IPS-20b (cell line): ENCODE measurements at regions not wholly inside any gene's neighbourhood (a gene's known extent, or its start where the extent isn't known, plus 50 kb on each side); places are given as distances from the start of the nearest gene placed in this dataset.

Experiments
- H3K27ac ChIP-seq: one replicate; pipeline ENCODE4 v1.5.1; 2013; ENCODE audit warnings: low read length
- H3K27me3 ChIP-seq: 2 replicates; pipeline ENCODE4 v1.6.1; 2013; ENCODE audit warnings: mild to moderate bottlenecking, low read length, inconsistent platforms; ENCODE audit not compliant: insufficient read depth
- H3K36me3 ChIP-seq: 2 replicates; pipeline ENCODE4 v1.6.1; 2013; ENCODE audit warnings: low read depth, mild to moderate bottlenecking, inconsistent platforms, low read length, moderate library complexity; ENCODE audit not compliant: insufficient read depth
- H3K4me1 ChIP-seq: 2 replicates; pipeline ENCODE4 v1.6.1; 2013; ENCODE audit warnings: mild to moderate bottlenecking, control low read depth, inconsistent platforms, low read length, moderate library complexity; ENCODE audit not compliant: insufficient read depth
- H3K4me3 ChIP-seq: 2 replicates; pipeline ENCODE4 v1.5.1; 2013; ENCODE audit warnings: mild to moderate bottlenecking, low read length, inconsistent platforms
- H3K9ac ChIP-seq: 2 replicates; pipeline ENCODE4 v1.6.1; 2013; ENCODE audit warnings: low read depth, mild to moderate bottlenecking, inconsistent platforms, low read length, moderate library complexity
- H3K9me3 ChIP-seq: 2 replicates; pipeline ENCODE4 v1.6.1; 2013; ENCODE audit warnings: mild to moderate bottlenecking, low read depth, low read length, inconsistent platforms; ENCODE audit not compliant: insufficient read depth

DNA sequence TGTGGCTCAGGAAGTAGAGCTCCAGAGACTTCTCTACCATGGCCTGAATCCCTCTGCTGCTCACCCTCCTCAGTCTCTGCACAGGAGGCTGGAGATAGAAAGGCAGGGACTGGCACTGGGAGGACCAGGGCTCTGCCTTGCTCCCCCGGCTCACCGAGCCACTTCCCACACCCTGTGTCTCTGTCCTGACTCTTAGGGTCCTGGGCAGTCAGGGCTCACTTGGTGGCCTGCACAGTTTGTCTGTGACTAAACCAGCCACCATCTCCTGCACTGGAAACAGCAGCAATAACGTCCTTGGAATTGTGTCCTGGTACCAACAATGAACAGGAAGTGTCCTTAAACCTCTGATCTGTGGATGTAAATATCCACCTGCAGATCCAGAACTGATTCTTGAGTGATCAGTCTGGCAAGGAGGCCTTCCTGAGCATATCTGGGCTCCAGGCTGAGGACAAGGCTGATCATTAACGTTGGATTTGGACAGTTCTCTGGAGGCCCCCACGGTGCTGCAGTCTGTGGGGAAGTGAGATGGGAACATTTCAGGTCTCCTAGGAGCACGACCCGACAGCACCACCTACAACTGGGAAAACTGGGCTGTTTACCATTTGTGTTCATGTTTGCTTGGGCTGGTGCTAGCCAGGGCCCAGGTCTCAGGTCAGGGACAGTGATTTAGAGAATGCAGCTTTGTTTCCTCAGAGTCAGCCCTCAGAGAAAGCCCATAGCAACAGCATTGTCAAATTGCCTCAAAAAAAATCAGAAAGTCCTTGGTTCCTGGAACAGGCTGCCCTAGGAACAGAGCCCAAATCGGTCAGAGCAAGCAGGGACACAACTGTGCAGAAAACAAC lies 82.5 kb downstream of the ZNF280B start:
- no peak overlapping the region for H3K4me3 ChIP-seq
- H3K36me3 ChIP-seq = no peaks in the 10 kb centered on the region
- no peak overlapping the region for H3K27ac ChIP-seq
- no peak overlapping the region for H3K9ac ChIP-seq
- no peaks in the 10 kb centered on the region for H3K4me1 ChIP-seq
- no peaks in the 10 kb centered on the region for H3K9me3 ChIP-seq
- peaks cover 100% of the 10 kb centered on the region for H3K27me3 ChIP-seq

DNA sequence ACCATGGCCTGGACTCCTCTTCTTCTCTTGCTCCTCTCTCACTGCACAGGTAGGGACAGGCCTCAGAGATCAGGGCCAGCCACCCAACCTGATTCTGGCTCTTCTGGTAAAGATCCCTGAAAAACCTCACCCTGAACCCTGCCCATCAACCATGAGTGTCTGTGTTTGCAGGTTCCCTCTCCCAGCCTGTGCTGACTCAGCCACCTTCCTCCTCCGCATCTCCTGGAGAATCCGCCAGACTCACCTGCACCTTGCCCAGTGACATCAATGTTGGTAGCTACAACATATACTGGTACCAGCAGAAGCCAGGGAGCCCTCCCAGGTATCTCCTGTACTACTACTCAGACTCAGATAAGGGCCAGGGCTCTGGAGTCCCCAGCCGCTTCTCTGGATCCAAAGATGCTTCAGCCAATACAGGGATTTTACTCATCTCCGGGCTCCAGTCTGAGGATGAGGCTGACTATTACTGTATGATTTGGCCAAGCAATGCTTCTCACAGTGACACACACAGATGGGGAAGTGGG lies 80.9 kb downstream of the ZNF280B start:
- H3K27ac ChIP-seq = no peak overlapping the region
- peaks cover 100% of the 10 kb centered on the region for H3K27me3 ChIP-seq
- no peaks in the 10 kb centered on the region for H3K36me3 ChIP-seq
- H3K9ac ChIP-seq = no peak overlapping the region
- H3K4me1 ChIP-seq = no peaks in the 10 kb centered on the region
- H3K9me3 ChIP-seq = no peaks in the 10 kb centered on the region
- no peak overlapping the region for H3K4me3 ChIP-seq

DNA sequence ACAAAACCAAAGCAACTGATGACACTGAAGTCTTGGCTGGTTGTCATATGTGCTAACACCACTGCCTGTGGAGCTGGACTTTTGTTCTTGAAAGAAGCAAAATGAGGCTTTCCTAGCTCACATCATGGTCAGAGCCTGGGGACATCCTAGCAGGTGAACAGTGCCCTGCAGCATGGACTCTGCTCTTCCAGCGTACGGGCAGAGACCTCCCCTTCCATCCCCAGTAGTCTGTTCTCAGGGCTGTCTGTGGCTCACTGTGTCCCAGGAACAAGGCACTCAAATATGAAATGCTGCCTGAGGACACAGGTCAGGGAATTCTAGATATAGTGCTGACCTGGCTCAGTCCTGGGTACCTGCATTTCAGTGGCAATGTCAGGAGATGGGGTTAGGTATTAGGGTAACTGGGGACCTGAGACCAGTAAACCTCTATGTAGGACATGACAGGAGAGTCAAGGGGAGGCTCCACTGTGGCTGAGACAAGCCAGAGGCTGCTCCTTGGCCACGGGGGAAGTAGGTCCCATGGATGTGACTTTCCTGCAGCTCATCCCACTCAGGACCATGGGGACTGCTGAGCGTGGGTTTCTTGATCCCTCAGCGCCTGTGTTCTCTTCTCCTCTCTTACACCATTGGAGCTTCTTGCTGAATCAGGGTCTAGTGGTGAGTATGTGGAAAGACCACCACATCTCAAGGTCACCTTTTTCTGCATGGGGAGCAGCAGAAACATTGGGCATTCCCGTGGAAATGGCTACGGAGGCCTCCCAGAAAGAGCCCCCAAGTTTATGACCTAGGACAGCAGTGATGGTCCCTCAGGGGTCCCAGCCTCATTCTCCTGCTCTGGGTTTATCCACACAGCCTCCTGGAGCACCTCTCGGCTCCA lies 80.1 kb downstream of the ZNF280B start:
- Histone ChIP-seq H3K9ac (no peak overlapping the region), H3K4me1 (no peaks in the 10 kb centered on the region), H3K36me3 (no peaks in the 10 kb centered on the region), H3K27me3 (peaks cover 100% of the 10 kb centered on the region), H3K4me3 (no peak overlapping the region), H3K9me3 (no peaks in the 10 kb centered on the region), H3K27ac (no peak overlapping the region)

GRCh38 chr22:22429369-22430108 lies 79.0 kb downstream of the ZNF280B start:
- H3K9me3 ChIP-seq = no peaks in the 10 kb centered on the region
- no peak overlapping the region for H3K4me3 ChIP-seq
- peaks cover 100% of the 10 kb centered on the region for H3K27me3 ChIP-seq
- H3K27ac ChIP-seq = no peak overlapping the region
- H3K4me1 ChIP-seq = no peaks in the 10 kb centered on the region
- H3K36me3 ChIP-seq = no peaks in the 10 kb centered on the region
- H3K9ac ChIP-seq = no peak overlapping the region

- H3K27ac ChIP-seq = no peak overlapping the region
- H3K4me3 ChIP-seq = no peak overlapping the region
- no peaks in the 10 kb centered on the region for H3K36me3 ChIP-seq
- H3K9me3 ChIP-seq = no peaks in the 10 kb centered on the region
- no peaks in the 10 kb centered on the region for H3K4me1 ChIP-seq
- H3K9ac ChIP-seq = no peak overlapping the region
- peaks cover 100% of the 10 kb centered on the region for H3K27me3 ChIP-seq
These were observed 78.3 kb downstream of the ZNF280B start for GRCh38 chr22:22430111-22430820.

DNA sequence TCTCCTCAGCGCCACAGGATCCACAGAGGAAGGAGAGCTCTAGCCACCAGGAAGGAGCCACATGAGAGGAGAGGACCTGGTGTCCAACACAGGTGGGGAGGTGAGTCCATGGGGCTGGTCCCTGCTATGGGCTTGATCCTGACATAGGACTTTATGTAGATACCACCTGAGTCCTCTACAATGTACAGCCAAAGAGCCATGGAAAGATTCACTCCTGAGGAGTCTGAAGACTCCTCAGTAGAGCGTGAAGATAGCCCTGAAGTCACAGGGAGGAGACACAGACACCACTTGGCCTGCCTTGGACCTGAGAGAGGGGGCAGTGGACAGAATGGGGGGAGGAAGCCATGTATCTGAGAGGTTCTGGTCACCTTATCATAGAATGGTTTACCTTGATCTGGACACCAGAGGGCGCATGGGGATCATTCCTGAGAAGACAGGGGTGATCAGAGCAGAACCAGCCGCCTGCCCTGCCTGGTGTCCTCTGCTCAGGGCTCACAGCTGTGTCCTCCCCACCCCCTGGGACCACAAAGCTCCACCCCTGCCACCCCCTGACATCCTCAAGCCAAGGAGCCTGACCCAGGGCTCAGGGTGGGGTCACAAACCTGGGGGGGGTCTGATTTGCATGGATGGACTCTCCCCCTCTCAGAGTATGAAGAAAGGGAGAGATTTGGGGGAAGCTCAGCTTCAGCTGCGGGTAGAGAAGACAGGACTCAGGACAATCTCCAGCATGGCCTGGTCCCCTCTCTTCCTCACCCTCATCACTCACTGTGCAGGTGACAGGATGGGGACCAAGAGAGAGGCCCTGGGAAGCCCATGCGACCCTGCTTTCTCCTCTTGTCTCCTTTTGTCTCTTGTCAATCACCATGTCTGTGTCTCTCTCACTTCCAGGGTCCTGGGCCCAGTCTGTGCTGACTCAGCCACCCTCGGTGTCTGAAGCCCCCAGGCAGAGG lies 77.0 kb downstream of the ZNF280B start:
- no peak overlapping the region for H3K9ac ChIP-seq
- no peaks in the 10 kb centered on the region for H3K36me3 ChIP-seq
- H3K4me1 ChIP-seq = no peaks in the 10 kb centered on the region
- no peaks in the 10 kb centered on the region for H3K9me3 ChIP-seq
- H3K27me3 ChIP-seq = peaks cover 100% of the 10 kb centered on the region
- H3K27ac ChIP-seq = no peak overlapping the region
- no peak overlapping the region for H3K4me3 ChIP-seq

DNA sequence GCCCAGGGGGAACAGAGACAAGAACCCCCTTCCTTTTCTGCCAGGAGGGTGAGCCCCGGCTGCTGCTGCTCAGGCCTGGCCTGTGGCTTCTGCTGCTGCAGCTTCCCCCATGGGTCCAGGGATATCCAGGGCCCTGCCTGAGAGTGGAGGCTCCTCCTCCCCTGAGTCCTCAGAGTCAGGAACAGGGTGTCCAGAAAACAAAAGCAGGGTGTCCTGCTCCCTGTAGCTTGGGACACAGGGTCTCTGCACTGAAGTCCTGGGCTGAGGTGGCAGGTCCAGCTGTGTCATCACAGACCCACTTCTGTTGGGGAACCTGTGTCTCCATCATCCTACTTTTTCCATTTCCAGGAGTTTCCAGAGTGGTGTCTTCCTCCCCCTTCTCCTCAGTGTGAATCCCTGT lies 76.1 kb downstream of the ZNF280B start:
- Histone ChIP-seq H3K4me3 (no peak overlapping the region), H3K9ac (no peak overlapping the region), H3K27me3 (peaks cover 100% of the 10 kb centered on the region), H3K36me3 (no peaks in the 10 kb centered on the region), H3K27ac (no peak overlapping the region), H3K9me3 (peaks cover 6% of the 10 kb centered on the region; the same call in 1 of the 2 replicates), H3K4me1 (no peaks in the 10 kb centered on the region)

DNA sequence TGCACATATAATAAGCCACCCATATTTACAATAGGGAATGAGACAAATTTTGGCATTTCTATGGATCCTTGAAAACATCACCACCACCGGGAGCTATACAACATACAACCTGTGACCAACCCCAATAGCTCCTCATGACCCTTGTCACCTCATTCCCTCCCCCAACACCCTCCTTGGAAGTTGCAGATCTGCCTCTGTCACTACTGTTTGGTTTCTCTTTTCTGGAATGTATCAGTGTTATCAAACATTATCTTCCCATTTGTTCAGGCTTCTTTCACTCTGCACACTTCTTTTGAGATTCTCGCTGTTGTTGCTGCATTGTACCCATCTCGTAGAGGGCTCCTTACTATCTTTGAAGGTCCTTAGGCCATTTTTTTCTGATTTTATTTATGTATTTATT lies 75.6 kb downstream of the ZNF280B start:
- Histone ChIP-seq H3K36me3 (no peaks in the 10 kb centered on the region), H3K4me3 (no peak overlapping the region), H3K9ac (no peak overlapping the region), H3K27me3 (peaks cover 100% of the 10 kb centered on the region), H3K9me3 (peaks cover 6% of the 10 kb centered on the region; the same call in 1 of the 2 replicates), H3K27ac (no peak overlapping the region), H3K4me1 (no peaks in the 10 kb centered on the region)

DNA sequence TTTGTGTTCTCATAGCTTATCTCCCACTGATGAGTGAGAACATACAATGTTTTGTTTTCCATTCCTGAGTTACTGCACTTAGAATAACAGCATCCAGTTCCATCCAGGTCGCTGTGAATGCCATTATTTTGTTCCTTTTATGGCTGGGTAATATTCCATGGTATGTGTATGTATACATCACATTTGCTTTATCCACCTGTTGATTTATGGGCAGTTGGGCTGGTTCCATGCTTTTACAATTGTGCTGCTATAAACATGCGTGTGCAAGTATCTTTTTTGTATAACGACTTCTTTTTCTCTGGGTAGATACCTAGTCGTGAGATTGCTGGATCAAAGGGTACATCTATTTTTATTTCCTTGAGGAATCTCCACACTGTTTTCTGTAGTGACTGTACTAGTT lies 74.8 kb downstream of the ZNF280B start:
- Histone ChIP-seq H3K4me1 (no peaks in the 10 kb centered on the region), H3K4me3 (no peak overlapping the region), H3K9me3 (peaks cover 6% of the 10 kb centered on the region; the same call in 1 of the 2 replicates), H3K36me3 (no peaks in the 10 kb centered on the region), H3K27ac (no peak overlapping the region), H3K27me3 (peaks cover 100% of the 10 kb centered on the region), H3K9ac (no peak overlapping the region)
